Endothelial cell of umbilical vein (primary cell): ENCODE measurements at regions not wholly inside any gene's neighbourhood (a gene's known extent, or its start where the extent isn't known, plus 50 kb on each side); places are given as distances from the start of the nearest gene placed in this dataset.

Experiments used
- BruUV-seq: library from RNA; stranded (reverse); fragments of 400-500 nt; replicated peaks from 2 replicates; lab custom pipeline; 2021; lab: Mats Ljungman, UMichigan
- CTCF ChIA-PET: fragments of 300-600, 350-600 bp; sonication (Branson Sonifier 250); formaldehyde crosslinking; loops from one replicate; lab custom pipeline; 2021; ENCODE audit warnings: antibody characterized with exemption, inconsistent platforms; lab: Charles Lee
- POLR2A ChIA-PET: fragments of 300-600, 350-600 bp; sonication (Branson Sonifier 250); formaldehyde crosslinking; loops from one replicate; lab custom pipeline; 2021; ENCODE audit warnings: antibody characterized with exemption, inconsistent platforms; lab: Charles Lee
- DNase-seq: peaks from one replicate; pipeline ENCODE4 v3.0.0-alpha.2; 2011; ENCODE audit warnings: low read depth, low spot score
- FAIRE-seq: peaks from 2 replicates; lab custom pipeline; 2011; peaks lifted over from hg19 to GRCh38; lab: Jason Lieb, UNC
- H2AFZ ChIP-seq: 2 replicates; pipeline ENCODE4 v1.6.0; 2012; ENCODE audit warnings: low read depth, low read length, control low read depth, inconsistent platforms
- H3K27ac ChIP-seq: 2 replicates; pipeline ENCODE4 v1.5.1; 2011; ENCODE audit warnings: low read depth, mild to moderate bottlenecking, control low read depth, low read length, moderate library complexity; ENCODE audit not compliant: insufficient read depth
- H3K27me3 ChIP-seq, 2 experiments: 2 replicates each; pipeline versions ENCODE4 v1.6.0 to v1.6.1; 2011; ENCODE audit warnings: low read length in 2 of 2, mixed read lengths in 1 of 2; ENCODE audit not compliant: control insufficient read depth in 2 of 2, insufficient read depth in 2 of 2
- H3K36me3 ChIP-seq, 2 experiments: 2 replicates in 1 of 2; 3 replicates in 1 of 2; pipeline ENCODE4 v1.5.1; 2011; ENCODE audit warnings: low read length in 2 of 2, mild to moderate bottlenecking in 1 of 2, moderate library complexity in 1 of 2; ENCODE audit not compliant: control insufficient read depth in 2 of 2, insufficient read depth in 2 of 2; ENCODE audit errors: extremely low read depth in 1 of 2
- H3K4me1 ChIP-seq: 3 replicates; pipeline ENCODE4 v1.5.1; 2011; ENCODE audit warnings: mild to moderate bottlenecking, low read length; ENCODE audit not compliant: control insufficient read depth, insufficient read depth; ENCODE audit errors: extremely low read depth
- H3K4me2 ChIP-seq: 2 replicates; pipeline ENCODE4 v1.6.1; 2011; ENCODE audit warnings: low read length, control low read depth, mixed read lengths; ENCODE audit not compliant: insufficient read depth
- H3K4me3 ChIP-seq, 3 experiments: fragments of 200-600 bp in 1 of 3; sonication (generic), shearing (Covaris generic) in 1 of 3; replicated peaks in 1 of 3; 2 replicates each; pipeline ENCODE4 v1.5.1; 2011 to 2016; ENCODE audit warnings: control low read depth in 3 of 3, low read length in 3 of 3, mild to moderate bottlenecking in 2 of 3, inconsistent platforms in 1 of 3, low read depth in 1 of 3, moderate library complexity in 1 of 3; ENCODE audit not compliant: insufficient read depth in 1 of 3
- H3K79me2 ChIP-seq: 2 replicates; pipeline ENCODE4 v1.6.0; 2012; ENCODE audit warnings: low read length, inconsistent platforms; ENCODE audit not compliant: control insufficient read depth, insufficient read depth
- H3K9ac ChIP-seq: replicated peaks from 2 replicates; pipeline ENCODE3; 2011; ENCODE audit warnings: low read length, control low read depth; ENCODE audit not compliant: insufficient read depth; ENCODE audit errors: extremely low read depth
- H3K9me1 ChIP-seq: replicated peaks from 3 replicates; pipeline ENCODE4 v1.6.0; 2011; ENCODE audit warnings: mild to moderate bottlenecking, low read length; ENCODE audit not compliant: control insufficient read depth, insufficient read depth; ENCODE audit errors: extremely low read depth
- H3K9me3 ChIP-seq: replicated peaks from 2 replicates; pipeline ENCODE4 v1.5.1; 2012; ENCODE audit warnings: low read length, inconsistent platforms; ENCODE audit not compliant: control insufficient read depth, insufficient read depth
- H4K20me1 ChIP-seq: replicated peaks from 2 replicates; pipeline ENCODE3; 2011; ENCODE audit warnings: mild to moderate bottlenecking, low read length; ENCODE audit not compliant: control insufficient read depth, insufficient read depth; ENCODE audit errors: extremely low read depth
- CTCF ChIP-seq, 2 donors: IDR thresholded peaks; 1 replicate in 1 of 2; 2 replicates in 1 of 2; pipeline ENCODE4 v1.5.1; 2011; ENCODE audit warnings: low read length in 2 of 2, mild to moderate bottlenecking in 2 of 2, moderate library complexity in 2 of 2, control low read depth in 1 of 2, inconsistent platforms in 1 of 2, low read depth in 1 of 2; ENCODE audit not compliant: insufficient read depth in 1 of 2; ENCODE audit errors: extremely low read depth in 1 of 2
- EZH2 ChIP-seq: IDR thresholded peaks from 2 replicates; pipeline ENCODE4 v1.6.1; 2012; ENCODE audit warnings: borderline replicate concordance, low read depth, mild to moderate bottlenecking, moderate library complexity, low read length, inconsistent platforms; ENCODE audit not compliant: severe bottlenecking
- FOS ChIP-seq: IDR thresholded peaks from 2 replicates; pipeline ENCODE4 v1.6.1; 2011; ENCODE audit warnings: mild to moderate bottlenecking, low read length, moderate library complexity, borderline replicate concordance; ENCODE audit not compliant: insufficient read depth
- GATA2 ChIP-seq: IDR thresholded peaks from 2 replicates; pipeline ENCODE4 v1.7.0; 2011; ENCODE audit warnings: low read depth, mild to moderate bottlenecking, moderate library complexity, mixed read lengths, low read length; ENCODE audit not compliant: insufficient read length, insufficient read depth
- JUN ChIP-seq: IDR thresholded peaks from 2 replicates; pipeline ENCODE4 v1.6.1; 2011; ENCODE audit warnings: borderline replicate concordance, low read depth; ENCODE audit not compliant: insufficient read length, insufficient read depth
- MAX ChIP-seq: IDR thresholded peaks from 2 replicates; pipeline ENCODE4 v1.6.1; 2011; ENCODE audit not compliant: insufficient read depth, insufficient read length
- MYC ChIP-seq: IDR thresholded peaks from one replicate; pipeline ENCODE4 v1.6.1; 2011; ENCODE audit warnings: mild to moderate bottlenecking, low read depth, low read length
- POLR2A ChIP-seq: IDR thresholded peaks from 2 replicates; pipeline ENCODE4 v1.6.1; 2012; ENCODE audit warnings: low read depth, mild to moderate bottlenecking, control low read depth, low read length
- POLR2AphosphoS5 ChIP-seq: IDR thresholded peaks from 2 replicates; pipeline ENCODE4 v1.6.1; 2012; ENCODE audit warnings: low read depth, mild to moderate bottlenecking, control low read depth, low read length, moderate library complexity; ENCODE audit not compliant: insufficient read depth
- dilution Hi-C: fragments of 300-500 bp; cut with MboI; formaldehyde crosslinking; loops from one replicate; pipeline ENCODE4 v1.15.0; 2019; ENCODE audit warnings: low sequenced_read_pairs; ENCODE audit not compliant: extremely low pct_ligation_motif_present
- intact Hi-C: fragments of 100-400 bp; cut with micrococcal nuclease; formaldehyde crosslinking; loops from one replicate; pipeline ENCODE4 v1.10.0; 2022

GRCh38 chr4:136097676-136098075 is 1434.6 kb downstream of the PCDH18 start:
- Histone ChIP-seq H3K9me3 (no peaks in the 10 kb centered on the region), H3K9me1 (no peaks in the 10 kb centered on the region), H3K4me1 (no peaks in the 10 kb centered on the region), H4K20me1 (no peaks in the 10 kb centered on the region), H3K27ac (no peak overlapping the region), H3K4me3 (no peak overlapping the region), H3K4me2 (no peak overlapping the region), H3K27me3 (no peaks in the 10 kb centered on the region), H3K79me2 (no peaks in the 10 kb centered on the region), H2AFZ (no peak overlapping the region), H3K9ac (no peak overlapping the region), H3K36me3 (no peaks in the 10 kb centered on the region)
- intact Hi-C loops (no loop called here), dilution Hi-C loops (no loop called here)
- ChIA-PET POLR2A (no interaction called here), CTCF (interaction anchor here (0.6 to 1.4 kb wide), 2 partner anchors 9 to 393 kb away, joined by 3 to 4 read pairs; no protein-coding TSS in a partner anchor)
- FAIRE-seq = no peak
- TF ChIP-seq MAX (no peak), GATA2 (no peak), CTCF (IDR thresholded peaks at IDR 0.05; ENCODE audit: extremely low read depth in 1 of 2, insufficient read depth in 1 of 2, low read depth in 1 of 2, low read length in 2 of 2) (no peak), EZH2 (no peak), POLR2AphosphoS5 (no peak), JUN (no peak), FOS (no peak), MYC (no peak), POLR2A (no peak)
- BruUV-seq = no TSS peak
- no peak for DNase-seq
